ENCODE measurements at regions not wholly inside any gene's neighbourhood (a gene's known extent, or its start where the extent isn't known, plus 50 kb on each side); places are given as distances from the start of the nearest gene placed in this dataset.

DNA sequence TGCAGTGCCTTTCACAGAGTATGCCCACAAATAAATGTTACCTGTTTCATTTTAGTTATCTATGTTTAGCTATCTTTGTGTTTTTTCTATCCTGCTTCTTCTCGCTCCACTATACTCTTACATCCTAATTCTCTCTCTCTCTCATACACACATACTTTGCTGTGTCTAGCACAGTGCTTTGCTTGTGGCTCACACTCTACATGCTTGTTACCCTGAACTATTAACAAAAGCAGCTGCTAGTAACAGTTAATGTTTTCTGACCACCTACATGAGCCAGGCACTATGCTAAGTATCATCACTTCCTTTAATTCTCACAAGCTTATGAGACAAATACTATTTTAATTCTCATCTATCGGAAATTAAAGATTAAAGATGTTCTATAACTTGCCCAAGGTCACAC, 390.5 kb upstream of the HNRNPA3 start:
- no peak for TF ChIP-seq CTCF (IDR thresholded peaks at IDR 0.05)
- TF ChIP-seq POLR2A (IDR thresholded peaks at IDR 0.05), result no peak

Data from Peyer's patch (tissue), 4 donors.